Upper lobe of left lung (tissue), 4 donors: ENCODE measurements at regions not wholly inside any gene's neighbourhood (a gene's known extent, or its start where the extent isn't known, plus 50 kb on each side); places are given as distances from the start of the nearest gene placed in this dataset.

ENCODE experiments used
- POLR2AphosphoS5 ChIP-seq, 2 donors: sonication (generic); formaldehyde crosslinking; IDR thresholded peaks; one replicate each; pipeline ENCODE4 v1.5.1; 2017; ENCODE audit warnings: antibody characterized with exemption in 2 of 2
- TF ChIP-seq, protein P1 (sequence below), 6 experiments: fragments of 450-650 bp in 4 of 6; fragments of 200-600 bp in 2 of 6; sonication (generic) in 2 of 6; IDR thresholded peaks; one replicate each; pipeline ENCODE4 v1.5.1; 2016 to 2019; ENCODE audit warnings: antibody characterized with exemption in 6 of 6

- no peak for TF ChIP-seq POLR2AphosphoS5 (IDR thresholded peaks at IDR 0.05)
- TF ChIP-seq, protein P1, sequence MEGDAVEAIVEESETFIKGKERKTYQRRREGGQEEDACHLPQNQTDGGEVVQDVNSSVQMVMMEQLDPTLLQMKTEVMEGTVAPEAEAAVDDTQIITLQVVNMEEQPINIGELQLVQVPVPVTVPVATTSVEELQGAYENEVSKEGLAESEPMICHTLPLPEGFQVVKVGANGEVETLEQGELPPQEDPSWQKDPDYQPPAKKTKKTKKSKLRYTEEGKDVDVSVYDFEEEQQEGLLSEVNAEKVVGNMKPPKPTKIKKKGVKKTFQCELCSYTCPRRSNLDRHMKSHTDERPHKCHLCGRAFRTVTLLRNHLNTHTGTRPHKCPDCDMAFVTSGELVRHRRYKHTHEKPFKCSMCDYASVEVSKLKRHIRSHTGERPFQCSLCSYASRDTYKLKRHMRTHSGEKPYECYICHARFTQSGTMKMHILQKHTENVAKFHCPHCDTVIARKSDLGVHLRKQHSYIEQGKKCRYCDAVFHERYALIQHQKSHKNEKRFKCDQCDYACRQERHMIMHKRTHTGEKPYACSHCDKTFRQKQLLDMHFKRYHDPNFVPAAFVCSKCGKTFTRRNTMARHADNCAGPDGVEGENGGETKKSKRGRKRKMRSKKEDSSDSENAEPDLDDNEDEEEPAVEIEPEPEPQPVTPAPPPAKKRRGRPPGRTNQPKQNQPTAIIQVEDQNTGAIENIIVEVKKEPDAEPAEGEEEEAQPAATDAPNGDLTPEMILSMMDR (IDR thresholded peaks at IDR 0.05): no peak
Measured at GRCh38 chr1:24992124-24992760, 62.2 kb upstream of the RUNX3 start.
